ENCODE measurements at regions not wholly inside any gene's neighbourhood (a gene's known extent, or its start where the extent isn't known, plus 50 kb on each side); places are given as distances from the start of the nearest gene placed in this dataset.

GRCh38 chr4:18388039-18388438, 366.5 kb upstream of the LCORL start:
- no peak for DNase-seq (ENCODE audit: low read depth)

GRCh38 chr4:18381186-18381585, 359.6 kb upstream of the LCORL start:
- no peak for DNase-seq (ENCODE audit: low read depth)

- DNase-seq (ENCODE audit: low read depth), result no peak
These were observed 348.0 kb upstream of the LCORL start for GRCh38 chr4:18369561-18369960.

- no peak for DNase-seq (ENCODE audit: low read depth)
These were observed 345.3 kb upstream of the LCORL start for GRCh38 chr4:18366892-18367291.

- DNase-seq (ENCODE audit: low read depth), result no peak
These were observed 344.6 kb upstream of the LCORL start for GRCh38 chr4:18366136-18366535.

GRCh38 chr4:18343581-18343980, 322.0 kb upstream of the LCORL start:
- no peak for DNase-seq (ENCODE audit: low read depth)

- no peak for DNase-seq (ENCODE audit: low read depth)
These were observed 321.3 kb upstream of the LCORL start for GRCh38 chr4:18342847-18343246.

GRCh38 chr4:18321956-18322530, 300.5 kb upstream of the LCORL start:
- DNase-seq (ENCODE audit: low read depth), result no peak

GRCh38 chr4:18319431-18319830, 297.9 kb upstream of the LCORL start:
- no peak for DNase-seq (ENCODE audit: low read depth)

- DNase-seq (ENCODE audit: low read depth), result no peak
These were observed 297.3 kb upstream of the LCORL start for GRCh38 chr4:18318682-18319388.

- DNase-seq (ENCODE audit: low read depth), result no peak
These were observed 293.2 kb upstream of the LCORL start for GRCh38 chr4:18314731-18315130.

GRCh38 chr4:18297684-18298083, 276.1 kb upstream of the LCORL start:
- no peak for DNase-seq (ENCODE audit: low read depth)

- DNase-seq (ENCODE audit: low read depth), result no peak
These were observed 274.9 kb upstream of the LCORL start for GRCh38 chr4:18296411-18296810.

GRCh38 chr4:18294846-18295245, 273.3 kb upstream of the LCORL start:
- DNase-seq (ENCODE audit: low read depth), result no peak

- DNase-seq (ENCODE audit: low read depth), result no peak
These were observed 272.5 kb upstream of the LCORL start for GRCh38 chr4:18294021-18294420.

- DNase-seq (ENCODE audit: low read depth), result no peak
These were observed 270.9 kb upstream of the LCORL start for GRCh38 chr4:18292411-18292810.

- DNase-seq (ENCODE audit: low read depth), result no peak
These were observed 270.4 kb upstream of the LCORL start for GRCh38 chr4:18291981-18292380.

- no peak for DNase-seq (ENCODE audit: low read depth)
These were observed 269.7 kb upstream of the LCORL start for GRCh38 chr4:18291256-18291655.

GRCh38 chr4:18285357-18285756, 263.8 kb upstream of the LCORL start:
- no peak for DNase-seq (ENCODE audit: low read depth)

- DNase-seq (ENCODE audit: low read depth), result no peak
These were observed 256.7 kb upstream of the LCORL start for GRCh38 chr4:18278244-18278643.

GRCh38 chr4:18262832-18263231, 241.3 kb upstream of the LCORL start:
- DNase-seq (ENCODE audit: low read depth), result no peak

- no peak for DNase-seq (ENCODE audit: low read depth)
These were observed 230.5 kb upstream of the LCORL start for GRCh38 chr4:18252052-18252451.

- DNase-seq (ENCODE audit: low read depth), result no peak
These were observed 229.0 kb upstream of the LCORL start for GRCh38 chr4:18250564-18250963.

- DNase-seq (ENCODE audit: low read depth), result no peak
These were observed 227.1 kb upstream of the LCORL start for GRCh38 chr4:18248611-18249010.
